H1 (cell line): ENCODE measurements at regions not wholly inside any gene's neighbourhood (a gene's known extent, or its start where the extent isn't known, plus 50 kb on each side); places are given as distances from the start of the nearest gene placed in this dataset.

Experiments used
- CTCF ChIA-PET: fragments of 300-600 bp; sonication (Branson Sonifier 250); formaldehyde crosslinking; loops from one replicate; lab custom pipeline; 2021; ENCODE audit not compliant: partially characterized antibody; lab: Charles Lee
- POLR2A ChIA-PET: fragments of 300-600 bp; sonication (Branson Sonifier 250); formaldehyde crosslinking; loops from one replicate; lab custom pipeline; 2021; ENCODE audit warnings: inconsistent platforms; ENCODE audit not compliant: partially characterized antibody; lab: Charles Lee
- DNase-seq, 2 experiments: peaks; one replicate each; pipeline versions ENCODE4 v3.0.0 to v3.0.0-alpha.2; 2010 to 2022; ENCODE audit warnings: low spot score in 2 of 2, low read depth in 1 of 2, mixed read lengths in 1 of 2
- FAIRE-seq: peaks from 2 replicates; lab custom pipeline; 2011; peaks lifted over from hg19 to GRCh38; lab: Jason Lieb, UNC
- H2AFZ ChIP-seq: 2 replicates; pipeline ENCODE4 v1.8.1; 2012; ENCODE audit warnings: low read length, inconsistent platforms
- H2AK5ac ChIP-seq: 2 replicates; pipeline ENCODE4 v1.6.1; 2013; ENCODE audit warnings: low read depth, low read length
- H2BK120ac ChIP-seq: replicated peaks from 2 replicates; pipeline ENCODE3; 2013; ENCODE audit warnings: low read depth, low read length, inconsistent platforms
- H2BK12ac ChIP-seq: 2 replicates; pipeline ENCODE4 v1.6.1; 2013; ENCODE audit warnings: low read depth, low read length
- H2BK15ac ChIP-seq: 2 replicates; pipeline ENCODE4 v1.6.1; 2013; ENCODE audit warnings: low read length
- H2BK20ac ChIP-seq: 2 replicates; pipeline ENCODE4 v1.6.1; 2013; ENCODE audit warnings: low read length
- H2BK5ac ChIP-seq: 2 replicates; pipeline ENCODE4 v1.6.1; 2013; ENCODE audit warnings: low read depth, low read length
- H3K14ac ChIP-seq: 2 replicates; pipeline ENCODE4 v1.6.1; 2013; ENCODE audit warnings: inconsistent platforms; ENCODE audit not compliant: insufficient read length
- H3K18ac ChIP-seq: 2 replicates; pipeline ENCODE4 v1.6.1; 2013; ENCODE audit warnings: low read length; ENCODE audit errors: extremely low read depth
- H3K23ac ChIP-seq: 2 replicates; pipeline ENCODE4 v1.6.1; 2013; ENCODE audit warnings: inconsistent platforms; ENCODE audit not compliant: insufficient read length
- H3K23me2 ChIP-seq: 2 replicates; pipeline ENCODE4 v1.6.1; 2013; ENCODE audit warnings: low read depth, low read length
- H3K27ac ChIP-seq: 2 replicates; pipeline ENCODE4 v1.6.1; 2011; ENCODE audit warnings: low read depth, low read length, inconsistent platforms
- H3K27me3 ChIP-seq, 4 experiments: replicated peaks in 1 of 4; 1 replicate in 1 of 4; 2 replicates in 3 of 4; pipeline versions ENCODE4 v1.6.1 to v1.8.1; 2011 to 2013; ENCODE audit warnings: low read length in 3 of 4, mild to moderate bottlenecking in 3 of 4, inconsistent platforms in 2 of 4, mixed read lengths in 2 of 4, moderate library complexity in 1 of 4; ENCODE audit not compliant: control insufficient read depth in 3 of 4, insufficient read depth in 3 of 4; ENCODE audit errors: extremely low read depth in 1 of 4
- H3K36me3 ChIP-seq, 4 experiments: 2 replicates each; pipeline versions ENCODE4 v1.6.1 to v1.8.1; 2011 to 2013; ENCODE audit warnings: mild to moderate bottlenecking in 4 of 4, low read length in 3 of 4, moderate library complexity in 2 of 4, control low read depth in 1 of 4, inconsistent platforms in 1 of 4; ENCODE audit not compliant: insufficient read depth in 4 of 4, control insufficient read depth in 2 of 4
- H3K4ac ChIP-seq: replicated peaks from 2 replicates; pipeline ENCODE3; 2013; ENCODE audit warnings: low read length, low read depth, mixed read lengths, inconsistent platforms; ENCODE audit not compliant: insufficient read length
- H3K4me1 ChIP-seq, 4 experiments: replicated peaks in 1 of 4; 1 replicate in 1 of 4; 2 replicates in 3 of 4; pipeline versions ENCODE4 v1.6.1 to v1.8.1; 2011 to 2013; ENCODE audit warnings: low read length in 3 of 4, inconsistent platforms in 2 of 4, mixed read lengths in 1 of 4; ENCODE audit not compliant: insufficient read depth in 4 of 4, control insufficient read depth in 3 of 4
- H3K4me2 ChIP-seq, 2 experiments: 2 replicates each; pipeline versions ENCODE4 v1.6.1 to v1.8.1; 2011 to 2013; ENCODE audit warnings: low read depth in 2 of 2, low read length in 2 of 2, control low read depth in 1 of 2, inconsistent platforms in 1 of 2, mild to moderate bottlenecking in 1 of 2; ENCODE audit not compliant: insufficient read depth in 1 of 2
- H3K4me3 ChIP-seq, 4 experiments: fragments of 200-600, 300-600 bp in 1 of 4; sonication (generic), shearing (Covaris generic), sonication (Bioruptor Twin) in 1 of 4; 2 replicates each; pipeline versions ENCODE4 v1.5.1 to v1.8.1; 2011 to 2016; ENCODE audit warnings: low read length in 4 of 4, low read depth in 3 of 4, control low read depth in 2 of 4, inconsistent platforms in 2 of 4, mild to moderate bottlenecking in 2 of 4, mixed read lengths in 1 of 4, moderate library complexity in 1 of 4; ENCODE audit not compliant: insufficient read depth in 2 of 4; ENCODE audit errors: extremely low read depth in 1 of 4
- H3K56ac ChIP-seq: replicated peaks from 2 replicates; pipeline ENCODE3; 2013; ENCODE audit warnings: low read depth, mild to moderate bottlenecking, mixed read lengths, low read length, inconsistent platforms; ENCODE audit not compliant: insufficient read length
- H3K79me1 ChIP-seq: 2 replicates; pipeline ENCODE4 v1.6.1; 2013; ENCODE audit warnings: low read depth, low read length, control low read depth
- H3K79me2 ChIP-seq, 2 experiments: 2 replicates each; pipeline versions ENCODE4 v1.6.1 to v1.8.1; 2012 to 2013; ENCODE audit warnings: low read length in 2 of 2, mild to moderate bottlenecking in 2 of 2, inconsistent platforms in 1 of 2; ENCODE audit not compliant: insufficient read depth in 2 of 2, control insufficient read depth in 1 of 2
- H3K9ac ChIP-seq, 4 experiments: replicated peaks in 1 of 4; 1 replicate in 1 of 4; 2 replicates in 3 of 4; pipeline versions ENCODE4 v1.6.1 to v1.8.1; 2011 to 2013; ENCODE audit warnings: low read depth in 3 of 4, low read length in 3 of 4, control low read depth in 2 of 4, mild to moderate bottlenecking in 2 of 4, moderate library complexity in 2 of 4, inconsistent platforms in 1 of 4; ENCODE audit errors: extremely low read depth in 1 of 4
- H3K9me3 ChIP-seq, 2 experiments: 2 replicates each; pipeline versions ENCODE4 v1.6.1 to v1.8.1; 2012 to 2013; ENCODE audit warnings: mild to moderate bottlenecking in 2 of 2, moderate library complexity in 2 of 2, control low read depth in 1 of 2, inconsistent platforms in 1 of 2, low read depth in 1 of 2, low read length in 1 of 2, mixed read lengths in 1 of 2; ENCODE audit not compliant: insufficient read depth in 2 of 2
- H4K20me1 ChIP-seq, 2 experiments: replicated peaks in 1 of 2; 2 replicates each; pipeline versions ENCODE3 to v1.8.1; 2011 to 2013; ENCODE audit warnings: inconsistent platforms in 2 of 2, low read length in 2 of 2, mild to moderate bottlenecking in 1 of 2; ENCODE audit not compliant: insufficient read depth in 2 of 2, control insufficient read depth in 1 of 2
- H4K5ac ChIP-seq: 2 replicates; pipeline ENCODE4 v1.6.1; 2013; ENCODE audit warnings: low read length, low read depth, mixed read lengths, inconsistent platforms; ENCODE audit not compliant: insufficient read length
- H4K8ac ChIP-seq: 2 replicates; pipeline ENCODE4 v1.8.0; 2013; ENCODE audit warnings: mild to moderate bottlenecking, moderate library complexity, low read length, inconsistent platforms; ENCODE audit not compliant: insufficient read depth; ENCODE audit errors: extremely low read depth
- H4K91ac ChIP-seq: replicated peaks from 2 replicates; pipeline ENCODE3; 2013; ENCODE audit warnings: low read length, mixed read lengths, inconsistent platforms; ENCODE audit not compliant: insufficient read length
- TAF1 ChIP-seq: IDR thresholded peaks from 2 replicates; pipeline ENCODE4 v1.6.1; 2011; ENCODE audit warnings: mild to moderate bottlenecking, low read depth, low read length
- WGBS, 2 experiments: shearing (Covaris generic) in 1 of 2; methylation state at CpG; one replicate each; pipeline versions ENCODE4 v1.1.6 to v1.1.7; 2013 to 2015; ENCODE audit warnings: low lambda C conversion rate in 2 of 2, mixed read lengths in 2 of 2, inconsistent platforms in 1 of 2, low coverage in 1 of 2, missing lambda C conversion rate in 1 of 2; ENCODE audit not compliant: insufficient replicate concordance in 2 of 2, insufficient coverage in 1 of 2, insufficient read length in 1 of 2; ENCODE audit errors: extremely low coverage in 1 of 2, missing lambda C conversion rate in 1 of 2; 5-methylcytosine and 5-hydroxymethylcytosine counted together
- TF ChIP-seq, protein P1 (sequence below), 3 experiments: IDR thresholded peaks; 1 replicate in 2 of 3; 2 replicates in 1 of 3; pipeline versions ENCODE4 v1.5.1 to v1.6.1; 2011; ENCODE audit warnings: low read length in 3 of 3, mild to moderate bottlenecking in 3 of 3, inconsistent platforms in 2 of 3, low read depth in 1 of 3, moderate library complexity in 1 of 3; ENCODE audit not compliant: insufficient read depth in 1 of 3; ENCODE audit errors: control extremely low read depth in 1 of 3

DNA sequence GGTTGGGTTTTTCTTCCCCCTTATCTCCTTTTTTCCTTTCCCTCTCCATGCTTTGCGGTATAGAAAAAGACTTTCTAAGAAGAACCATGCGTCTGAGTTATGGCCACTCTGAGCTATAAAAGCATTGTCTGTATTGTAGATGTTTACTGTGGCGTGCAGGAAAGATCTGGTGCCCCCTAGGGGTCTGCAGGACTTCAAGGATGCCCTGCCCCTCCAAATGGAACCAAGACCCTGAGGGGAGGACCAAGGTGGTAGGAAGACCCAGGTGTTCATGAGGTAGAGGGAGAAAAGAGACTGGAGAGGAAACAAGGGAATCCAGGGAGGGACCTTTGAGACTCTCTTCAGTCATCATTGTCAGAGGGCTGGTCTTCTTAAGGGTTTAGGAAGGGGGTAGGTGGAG lies 68.8 kb downstream of the CYP26A1 start:
- DNase-seq (no peak), FAIRE-seq (no peak)
- Histone ChIP-seq H2BK5ac (no peak overlapping the region), H4K20me1 (no peaks in the 10 kb centered on the region), H3K4me3 (no peak overlapping the region), H3K14ac (no peak overlapping the region), H3K36me3 (no peaks in the 10 kb centered on the region), H4K5ac (no peak overlapping the region), H2AK5ac (no peak overlapping the region), H3K4me1 (0 out of 7 replicates have a peak, but pooled peaks cover 0 to 3% (median 0%) of the 10 kb centered on the region in 4 experiments), H3K9me3 (no peaks in the 10 kb centered on the region), H2BK15ac (no peak overlapping the region), H3K23ac (no peak overlapping the region), H3K4me2 (no peak overlapping the region), H4K8ac (no peak overlapping the region), H3K79me2 (no peaks in the 10 kb centered on the region), H3K18ac (no peak overlapping the region), H3K23me2 (no peaks in the 10 kb centered on the region; the same call in 1 of the 2 replicates), H3K27ac (no peak overlapping the region), H3K4ac (no peak overlapping the region), H3K27me3 (no peaks in the 10 kb centered on the region), H4K91ac (no peak overlapping the region), H2AFZ (no peak overlapping the region), H2BK20ac (no peak overlapping the region), H3K79me1 (no peaks in the 10 kb centered on the region), H2BK120ac (no peak overlapping the region), H2BK12ac (no peak overlapping the region), H3K56ac (no peak overlapping the region)
- ChIA-PET POLR2A (no interaction called here), CTCF (interaction anchor here (0.8 to 3.3 kb wide), 6 partner anchors 9 to 144 kb away, joined by 3 to 10 read pairs (median 3); no protein-coding TSS in a partner anchor)
- WGBS, 2 experiments: 85% methylated on average over 3 of the region's 3 CpGs; no CpG with 5 or more reads in 1 of the 2 experiments
- TF ChIP-seq, protein P1, sequence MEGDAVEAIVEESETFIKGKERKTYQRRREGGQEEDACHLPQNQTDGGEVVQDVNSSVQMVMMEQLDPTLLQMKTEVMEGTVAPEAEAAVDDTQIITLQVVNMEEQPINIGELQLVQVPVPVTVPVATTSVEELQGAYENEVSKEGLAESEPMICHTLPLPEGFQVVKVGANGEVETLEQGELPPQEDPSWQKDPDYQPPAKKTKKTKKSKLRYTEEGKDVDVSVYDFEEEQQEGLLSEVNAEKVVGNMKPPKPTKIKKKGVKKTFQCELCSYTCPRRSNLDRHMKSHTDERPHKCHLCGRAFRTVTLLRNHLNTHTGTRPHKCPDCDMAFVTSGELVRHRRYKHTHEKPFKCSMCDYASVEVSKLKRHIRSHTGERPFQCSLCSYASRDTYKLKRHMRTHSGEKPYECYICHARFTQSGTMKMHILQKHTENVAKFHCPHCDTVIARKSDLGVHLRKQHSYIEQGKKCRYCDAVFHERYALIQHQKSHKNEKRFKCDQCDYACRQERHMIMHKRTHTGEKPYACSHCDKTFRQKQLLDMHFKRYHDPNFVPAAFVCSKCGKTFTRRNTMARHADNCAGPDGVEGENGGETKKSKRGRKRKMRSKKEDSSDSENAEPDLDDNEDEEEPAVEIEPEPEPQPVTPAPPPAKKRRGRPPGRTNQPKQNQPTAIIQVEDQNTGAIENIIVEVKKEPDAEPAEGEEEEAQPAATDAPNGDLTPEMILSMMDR (IDR thresholded peaks at IDR 0.05; ENCODE audit: control extremely low read depth in 1 of 3, insufficient read depth in 1 of 3, low read depth in 1 of 3, low read length in 3 of 3): 0 out of 4 replicates have a peak, but pooled peaks of 1 of the 3 experiments have one; percentile 3
- no peak for TF ChIP-seq TAF1
- TF ChIP-seq, all 59 proteins: peak for 1
- H3K9ac ChIP-seq: no peak overlapping the region
